ENCODE measurements at regions not wholly inside any gene's neighbourhood (a gene's known extent, or its start where the extent isn't known, plus 50 kb on each side); places are given as distances from the start of the nearest gene placed in this dataset.
"Not testable (repeated sequence)": the region's sequence is repeated elsewhere in the genome, so short reads cannot be mapped to it uniquely, and the experiment has no call there.

GRCh38 chr16:51254390-51254789 is 103.3 kb upstream of the SALL1 start:
- in situ Hi-C loops (cut with MboI; ENCODE audit: low sequenced_read_pairs); H2BK20ac ChIP-seq (ENCODE audit: low read depth, low read length); H3K4ac ChIP-seq (ENCODE audit: low read depth, low read length); H3K27me3 ChIP-seq (ENCODE audit: control insufficient read depth, insufficient read depth, low read length); H2BK120ac ChIP-seq (ENCODE audit: low read depth, low read length); intact Hi-C loops (cut with micrococcal nuclease); H3K4me2 ChIP-seq (ENCODE audit: low read depth, low read length); H3K14ac ChIP-seq (replicated peaks; ENCODE audit: low read depth, low read length); H2AK9ac ChIP-seq (replicated peaks; ENCODE audit: low read depth, low read length, poor library complexity); H2BK15ac ChIP-seq (ENCODE audit: low read depth, low read length); H3K4me3 ChIP-seq (ENCODE audit: insufficient read depth, low read depth, low read length); ATAC-seq (ENCODE audit: low read depth); dilution Hi-C loops (cut with HindIII; ENCODE audit: low sequenced_read_pairs, unreplicated experiment); POLR2A ChIA-PET (ENCODE audit: unreplicated experiment); H3K9ac ChIP-seq (ENCODE audit: low read depth, low read length); H3K9me1 ChIP-seq (ENCODE audit: insufficient read depth, low read length); H3K18ac ChIP-seq (ENCODE audit: low read depth, low read length); H4K8ac ChIP-seq (ENCODE audit: low read depth in 2 of 2, low read length in 2 of 2); DNase-seq; H3K4me1 ChIP-seq (ENCODE audit: control insufficient read depth, insufficient read depth, low read length); H2BK5ac ChIP-seq (ENCODE audit: low read depth, low read length, poor library complexity, severe bottlenecking); H4K5ac ChIP-seq (ENCODE audit: low read depth, low read length); H2AK5ac ChIP-seq (ENCODE audit: low read depth, low read length); BruUV-seq (replicated peaks); H3K9me3 ChIP-seq (ENCODE audit: control insufficient read depth, insufficient read depth, low read length); H3K56ac ChIP-seq (ENCODE audit: extremely low read depth, insufficient read depth, low read length); H2AFZ ChIP-seq (replicated peaks; ENCODE audit: low read length, poor library complexity); H4K91ac ChIP-seq (ENCODE audit: insufficient read depth, low read depth, low read length); H4K20me1 ChIP-seq (ENCODE audit: insufficient read depth, low read length); H3K36me3 ChIP-seq (ENCODE audit: control insufficient read depth, insufficient read depth, low read length); H3K23ac ChIP-seq (ENCODE audit: low read depth, low read length); CTCF ChIA-PET; H3K79me1 ChIP-seq (ENCODE audit: low read depth in 1 of 2, low read length in 2 of 2); H3K27ac ChIP-seq (ENCODE audit: insufficient read depth, low read length): not testable (repeated sequence)
- WGBS, 2 experiments (ENCODE audit: extremely low coverage in 2 of 2, insufficient read length in 1 of 2), result no CpG with 5 or more reads among the region's 7 CpGs

Measured in IMR-90 (cell line).